IPS-18a (cell line): ENCODE measurements at regions not wholly inside any gene's neighbourhood (a gene's known extent, or its start where the extent isn't known, plus 50 kb on each side); places are given as distances from the start of the nearest gene placed in this dataset.
"Not testable (repeated sequence)": the region's sequence is repeated elsewhere in the genome, so short reads cannot be mapped to it uniquely, and the experiment has no call there.

Experiments used
- H3K27ac ChIP-seq: one replicate; pipeline ENCODE4 v1.5.1; 2013; ENCODE audit warnings: low read length
- H3K27me3 ChIP-seq: one replicate; pipeline ENCODE4 v1.6.1; 2013; ENCODE audit warnings: mild to moderate bottlenecking, low read length; ENCODE audit not compliant: control insufficient read depth, insufficient read depth
- H3K36me3 ChIP-seq: one replicate; pipeline ENCODE4 v1.6.1; 2013; ENCODE audit warnings: low read depth, low read length; ENCODE audit not compliant: control insufficient read depth
- H3K4me1 ChIP-seq: one replicate; pipeline ENCODE4 v1.6.1; 2013; ENCODE audit warnings: low read depth, low read length; ENCODE audit not compliant: control insufficient read depth
- H3K4me3 ChIP-seq: one replicate; pipeline ENCODE4 v1.5.1; 2013; ENCODE audit warnings: low read length
- H3K9ac ChIP-seq: one replicate; pipeline ENCODE4 v1.6.1; 2013; ENCODE audit warnings: mild to moderate bottlenecking, low read length, moderate library complexity
- H3K9me3 ChIP-seq: one replicate; pipeline ENCODE4 v1.6.1; 2013; ENCODE audit warnings: low read depth, low read length; ENCODE audit not compliant: control insufficient read depth

DNA sequence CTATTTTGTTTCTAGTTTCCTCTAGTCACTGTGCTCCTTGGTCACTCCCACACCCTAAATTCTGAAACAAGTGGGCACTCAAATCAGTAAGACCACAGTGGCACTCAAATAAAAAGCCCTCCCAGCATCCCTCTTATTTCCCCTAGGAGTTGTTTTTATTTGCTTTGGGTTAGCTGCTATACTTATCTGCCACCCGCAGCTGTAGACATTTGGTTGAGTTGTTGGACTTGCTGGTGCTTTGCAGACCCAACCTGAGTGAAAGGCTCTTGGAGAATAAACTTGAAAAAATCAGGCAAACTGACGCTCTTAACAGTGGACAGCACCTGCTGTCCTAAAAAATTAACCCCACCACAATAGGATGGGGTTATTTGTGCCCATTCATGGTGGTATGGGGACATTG is 203.0 kb downstream of the SPATA31A6 start:
- H3K36me3 ChIP-seq, result no peaks in the 10 kb centered on the region
- no peaks in the 10 kb centered on the region for H3K4me1 ChIP-seq
- no peak overlapping the region for H3K27ac ChIP-seq
- H3K9me3 ChIP-seq, result no peaks in the 10 kb centered on the region
- H3K9ac ChIP-seq, result no peak overlapping the region
- H3K27me3 ChIP-seq, result peaks cover 68% of the 10 kb centered on the region
- H3K4me3 ChIP-seq, result no peak overlapping the region

DNA sequence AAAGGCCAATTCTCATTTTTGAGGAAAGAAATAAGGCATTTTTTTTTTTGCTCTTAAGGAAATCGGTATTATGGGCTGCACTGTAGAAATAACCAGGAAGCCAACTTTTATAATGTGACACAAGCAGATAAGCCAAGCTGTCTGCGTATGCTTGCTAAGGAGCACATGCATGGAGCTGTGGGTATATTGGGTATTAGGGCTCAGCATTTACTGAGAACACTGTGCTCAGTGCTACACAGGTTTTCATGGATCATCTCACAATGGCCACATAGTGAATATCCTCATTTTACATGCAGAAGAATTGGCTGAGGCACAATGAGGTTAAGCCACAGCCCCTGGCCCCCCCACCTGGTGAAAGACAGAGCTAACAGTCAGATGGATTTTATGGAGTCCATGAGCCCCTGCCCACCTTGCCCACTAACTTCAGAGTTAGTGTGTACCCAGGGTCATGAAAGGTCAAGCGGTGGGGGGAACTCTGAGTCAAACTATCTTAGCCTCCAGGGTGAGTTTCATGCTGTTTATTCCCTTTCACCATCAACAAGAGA is 204.8 kb downstream of the SPATA31A6 start:
- Histone ChIP-seq H3K9ac (no peak overlapping the region), H3K27me3 (peaks cover 50% of the 10 kb centered on the region), H3K4me1 (no peaks in the 10 kb centered on the region), H3K9me3 (no peaks in the 10 kb centered on the region), H3K4me3 (no peak overlapping the region), H3K27ac (no peak overlapping the region), H3K36me3 (no peaks in the 10 kb centered on the region)

DNA sequence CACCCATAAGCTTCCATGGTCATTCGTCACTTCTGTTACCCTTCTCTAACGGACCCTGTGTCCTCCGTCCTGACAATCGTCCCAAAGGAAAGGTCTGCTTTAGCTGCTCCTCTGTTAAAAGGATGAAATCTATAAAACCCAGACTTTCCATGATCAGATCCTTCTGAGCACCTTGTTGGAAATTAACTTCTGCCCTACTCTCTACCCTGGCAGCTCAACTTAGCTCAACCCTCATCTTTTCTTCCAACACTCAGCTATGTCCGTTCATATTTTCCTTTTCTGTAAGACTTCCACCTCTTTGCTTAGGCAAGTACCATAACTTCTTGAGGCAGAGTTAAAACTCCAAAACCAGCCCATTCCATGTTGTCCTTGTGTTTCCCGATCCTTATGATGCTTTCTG is 205.4 kb downstream of the SPATA31A6 start:
- Histone ChIP-seq H3K9me3 (no peaks in the 10 kb centered on the region), H3K27ac (no peak overlapping the region), H3K27me3 (peaks cover 45% of the 10 kb centered on the region), H3K4me3 (no peak overlapping the region), H3K36me3 (no peaks in the 10 kb centered on the region), H3K9ac (no peak overlapping the region), H3K4me1 (no peaks in the 10 kb centered on the region)

DNA sequence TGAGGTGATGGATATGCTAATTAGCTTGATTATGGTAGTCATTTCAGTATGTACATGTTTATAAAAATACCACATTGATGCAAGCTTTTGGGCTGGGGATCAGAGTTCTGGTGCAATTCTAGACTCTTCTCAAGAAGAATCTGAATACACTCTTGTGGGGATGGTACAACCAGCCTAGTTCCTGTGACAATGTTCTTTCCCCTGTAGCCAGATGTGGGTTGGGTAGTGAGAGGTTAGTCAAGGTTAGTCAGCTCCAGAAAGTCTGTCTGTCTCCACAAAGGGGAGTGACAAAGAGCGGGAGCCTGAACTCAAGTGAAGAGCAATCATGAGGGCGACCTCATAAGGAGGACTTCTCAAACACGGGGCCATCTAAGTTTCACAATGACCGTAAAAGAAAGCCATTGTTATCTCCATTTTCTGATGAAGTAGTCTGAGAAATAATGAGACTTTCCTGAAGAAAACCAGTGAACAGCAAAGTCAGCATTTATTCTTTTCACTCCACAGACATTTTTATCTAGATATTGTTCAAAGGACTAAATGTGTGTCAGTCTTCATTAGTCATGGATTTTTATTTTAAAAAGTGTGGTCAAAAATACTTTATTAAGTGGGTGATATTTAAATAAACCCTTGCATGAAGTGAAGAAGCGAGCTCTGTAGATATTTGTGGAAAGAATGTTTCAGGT is 209.5 kb downstream of the SPATA31A6 start:
- H3K4me3 ChIP-seq, H3K4me1 ChIP-seq, H3K27ac ChIP-seq, H3K36me3 ChIP-seq, H3K9me3 ChIP-seq, H3K9ac ChIP-seq: not testable (repeated sequence)
- peaks cover 15% of the 10 kb centered on the region for H3K27me3 ChIP-seq

DNA sequence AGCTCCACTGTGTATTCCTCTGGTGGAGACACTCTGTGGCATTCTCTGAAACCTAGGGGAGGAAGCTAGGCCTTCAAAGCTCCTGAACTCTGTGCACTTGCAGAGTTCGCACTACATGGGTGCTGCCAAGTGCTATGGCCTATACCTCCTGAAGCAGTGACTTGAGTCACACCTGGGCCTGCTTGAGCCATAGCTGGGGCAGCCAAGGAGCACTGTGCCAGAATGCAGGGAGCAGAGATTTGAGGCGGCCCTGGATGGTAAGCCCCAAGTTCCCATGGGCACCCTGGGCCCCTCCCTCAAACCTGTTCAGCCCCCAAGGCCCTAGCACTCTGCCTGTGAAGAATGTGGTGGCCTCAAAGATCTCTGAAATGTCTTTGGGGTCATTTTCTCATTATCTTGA is 212.9 kb downstream of the SPATA31A6 start:
- Histone ChIP-seq H3K27me3 (peaks cover 4% of the 10 kb centered on the region), H3K4me1 (no peaks in the 10 kb centered on the region), H3K36me3 (no peaks in the 10 kb centered on the region), H3K27ac (no peak overlapping the region), H3K4me3 (no peak overlapping the region), H3K9me3 (no peaks in the 10 kb centered on the region), H3K9ac (no peak overlapping the region)

DNA sequence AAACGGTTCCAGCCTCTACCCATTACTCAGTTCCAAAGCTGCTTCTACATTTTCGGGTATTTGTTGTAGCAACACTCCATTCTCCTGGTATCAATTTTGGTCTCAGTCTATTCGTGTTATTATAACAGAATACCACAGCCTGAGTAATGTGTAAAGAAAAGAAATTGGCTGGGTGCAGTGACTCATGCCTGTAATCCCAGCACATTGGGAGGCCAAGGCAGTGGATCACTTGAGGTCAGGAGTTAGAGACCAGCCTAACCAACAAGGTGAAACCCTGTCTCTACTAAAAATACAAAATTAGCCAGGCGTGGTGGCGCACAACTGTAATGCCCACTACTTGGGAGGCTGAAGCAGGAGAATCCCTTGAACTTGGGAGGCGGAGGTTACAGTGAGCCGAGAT is 213.9 kb downstream of the SPATA31A6 start:
- H3K9ac ChIP-seq, H3K4me1 ChIP-seq, H3K9me3 ChIP-seq, H3K27me3 ChIP-seq, H3K36me3 ChIP-seq, H3K27ac ChIP-seq, H3K4me3 ChIP-seq: not testable (repeated sequence)

DNA sequence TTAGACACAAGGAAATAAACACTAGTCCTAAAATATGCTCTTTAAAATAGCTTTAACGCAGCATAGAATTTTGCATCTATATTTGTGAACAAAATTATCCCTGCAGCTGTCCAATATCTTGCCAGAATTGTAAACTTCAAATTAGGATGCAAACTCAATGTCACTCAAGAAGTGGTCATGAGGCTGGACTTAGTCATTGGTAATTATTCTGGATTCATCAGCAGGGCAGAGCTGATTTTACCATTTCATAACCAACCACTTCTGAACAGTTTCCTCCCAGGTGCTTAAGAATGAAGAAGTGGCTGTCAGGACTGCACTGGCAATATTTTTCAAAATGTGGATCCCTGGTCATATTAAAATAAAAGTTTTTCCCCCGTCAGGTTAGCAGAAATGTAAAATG is 219.5 kb downstream of the SPATA31A6 start:
- not testable (repeated sequence) for H3K36me3 ChIP-seq, H3K9ac ChIP-seq, H3K4me1 ChIP-seq, H3K4me3 ChIP-seq, H3K9me3 ChIP-seq, H3K27me3 ChIP-seq, H3K27ac ChIP-seq

DNA sequence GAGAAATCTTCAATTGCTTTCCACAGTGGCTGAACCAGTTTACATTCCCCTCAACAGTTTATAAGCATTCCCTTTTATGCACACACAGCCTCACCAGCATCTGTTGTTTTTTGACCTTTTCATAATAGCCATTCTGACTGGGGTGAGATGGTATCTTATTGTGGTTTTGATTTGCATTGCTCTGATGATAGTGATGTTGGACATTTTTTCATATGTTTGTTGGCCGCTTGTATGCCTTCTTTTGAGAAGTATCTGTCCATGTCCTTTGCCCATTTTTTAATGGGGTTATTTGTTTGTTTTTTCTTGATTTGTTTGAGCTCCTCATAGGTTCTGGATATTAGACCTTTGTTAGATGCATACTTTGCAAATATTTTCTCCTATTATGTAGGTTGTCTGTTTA is 226.1 kb downstream of the SPATA31A6 start:
- not testable (repeated sequence) for H3K27me3 ChIP-seq, H3K9me3 ChIP-seq, H3K9ac ChIP-seq, H3K4me3 ChIP-seq, H3K36me3 ChIP-seq, H3K27ac ChIP-seq, H3K4me1 ChIP-seq

DNA sequence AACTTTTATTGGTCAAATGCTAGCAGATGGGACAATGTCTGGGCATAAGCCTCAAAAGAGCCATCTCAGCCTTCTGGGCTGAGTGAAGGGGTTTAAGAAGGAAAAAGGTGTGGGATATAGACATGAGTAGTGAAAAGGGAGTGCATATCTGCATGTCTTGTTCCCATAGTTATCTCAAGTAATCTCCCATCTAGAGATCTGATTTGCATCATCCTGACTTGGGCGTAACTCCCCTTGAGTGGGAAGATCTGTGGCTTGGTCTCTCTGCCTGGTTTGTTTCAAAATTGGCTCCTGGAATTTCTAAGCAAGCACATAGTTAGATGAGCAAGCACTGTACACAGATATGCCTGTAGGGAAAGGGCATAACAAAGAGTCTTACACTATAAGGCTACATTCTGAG is 228.9 kb downstream of the SPATA31A6 start:
- not testable (repeated sequence) for H3K9ac ChIP-seq, H3K9me3 ChIP-seq, H3K4me1 ChIP-seq, H3K27me3 ChIP-seq, H3K27ac ChIP-seq, H3K36me3 ChIP-seq, H3K4me3 ChIP-seq

DNA sequence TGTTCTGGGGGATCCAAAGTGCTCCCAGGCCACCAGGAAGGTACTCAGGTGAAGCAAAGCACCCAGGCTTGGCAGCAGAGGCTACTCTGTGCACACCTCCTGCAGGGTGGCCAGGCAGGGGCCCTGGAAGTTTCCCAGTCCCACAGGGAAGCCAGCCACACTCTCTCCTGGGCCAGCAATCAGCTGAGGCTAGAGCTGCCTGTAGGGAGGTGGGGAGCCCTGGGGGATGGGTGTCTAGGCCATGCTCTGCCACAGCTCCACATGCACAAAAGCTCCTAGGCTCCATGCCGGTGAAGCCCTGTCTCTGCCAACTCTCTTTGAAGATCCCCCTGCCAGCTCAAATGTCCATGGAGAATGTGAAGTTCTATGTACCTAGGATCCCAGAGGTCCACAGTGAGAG is 231.4 kb downstream of the SPATA31A6 start:
- H3K27me3 ChIP-seq, H3K4me3 ChIP-seq, H3K4me1 ChIP-seq, H3K9me3 ChIP-seq, H3K27ac ChIP-seq, H3K36me3 ChIP-seq, H3K9ac ChIP-seq: not testable (repeated sequence)

DNA sequence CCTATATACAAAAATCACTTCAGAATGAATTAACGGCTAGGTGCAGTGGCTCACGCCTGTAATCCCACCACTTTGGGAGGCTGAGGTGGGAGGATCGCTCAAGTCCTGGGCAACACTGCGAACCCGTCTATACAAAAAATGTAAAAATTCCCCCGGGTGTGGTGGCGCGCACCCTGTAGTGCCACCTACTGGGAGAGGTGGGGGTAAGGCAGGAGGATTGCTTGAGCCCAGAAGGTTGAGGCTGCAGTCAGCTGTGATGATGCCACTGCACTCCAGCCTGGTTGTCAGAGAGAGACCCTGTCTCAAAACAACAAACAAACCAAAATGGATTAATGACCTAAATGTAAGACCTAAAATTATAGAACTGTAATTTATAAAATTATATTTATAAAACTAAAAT is 236.2 kb downstream of the SPATA31A6 start:
- H3K9me3 ChIP-seq, H3K27ac ChIP-seq, H3K4me1 ChIP-seq, H3K9ac ChIP-seq, H3K36me3 ChIP-seq, H3K27me3 ChIP-seq, H3K4me3 ChIP-seq: not testable (repeated sequence)

DNA sequence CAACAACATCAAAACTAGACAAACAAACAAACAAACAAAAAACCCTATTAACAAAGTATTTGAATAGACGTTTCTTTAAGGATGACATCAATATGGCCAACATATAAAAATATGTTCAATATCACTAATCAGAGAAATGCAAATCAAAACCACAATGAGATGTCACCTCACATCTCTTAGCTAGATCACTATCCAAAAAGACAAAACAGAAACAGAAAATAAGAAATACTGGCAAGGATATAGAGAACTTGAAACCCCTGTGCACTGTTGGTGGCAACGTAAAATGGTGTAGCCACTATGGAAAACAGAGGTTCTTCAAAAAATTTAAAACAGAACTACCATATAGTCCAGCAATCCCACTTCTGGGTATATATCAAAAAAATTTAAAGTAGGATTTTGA is 236.9 kb downstream of the SPATA31A6 start:
- H3K4me3 ChIP-seq, H3K4me1 ChIP-seq, H3K27ac ChIP-seq, H3K9ac ChIP-seq, H3K27me3 ChIP-seq, H3K36me3 ChIP-seq, H3K9me3 ChIP-seq: not testable (repeated sequence)
